HG02798 (cell line): ENCODE measurements at regions not wholly inside any gene's neighbourhood (a gene's known extent, or its start where the extent isn't known, plus 50 kb on each side); places are given as distances from the start of the nearest gene placed in this dataset.
"Not testable (repeated sequence)": the region's sequence is repeated elsewhere in the genome, so short reads cannot be mapped to it uniquely, and the experiment has no call there.

Experiments used
- ATAC-seq: cut with Tn5 transposase; IDR thresholded peaks from one replicate; pipeline ENCODE4 v1.9.1; 2021; ENCODE audit warnings: mild to moderate bottlenecking; ENCODE audit not compliant: unreplicated experiment, poor library complexity

GRCh38 chr1:163932901-163933300 is 611.1 kb downstream of the NUF2 start:
- ATAC-seq = no peak

DNA sequence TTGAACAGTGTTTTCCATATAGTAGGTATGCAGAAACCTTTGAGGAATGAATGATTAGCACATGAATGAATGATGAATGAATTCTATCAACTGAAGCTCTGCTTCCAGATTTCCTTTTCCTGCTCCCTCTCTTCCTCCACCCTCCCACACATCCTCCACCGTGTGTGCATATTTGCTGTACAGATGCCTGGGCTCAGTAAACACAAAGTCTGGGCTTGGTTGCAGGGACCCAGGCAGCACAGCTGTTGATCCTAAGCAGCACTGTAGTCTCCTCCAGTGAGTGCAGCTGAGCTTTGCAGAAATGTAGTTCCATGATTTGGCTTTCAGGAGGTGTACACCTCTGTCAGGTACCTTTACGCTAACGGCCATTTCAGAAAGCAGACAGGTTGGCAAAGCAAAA is 611.7 kb downstream of the NUF2 start:
- no peak for ATAC-seq

- ATAC-seq = no peak
Measured at GRCh38 chr1:163935738-163936374, 614.1 kb downstream of the NUF2 start.

GRCh38 chr1:163959622-163960021 is 599.4 kb upstream of the PBX1 start:
- no peak for ATAC-seq

DNA sequence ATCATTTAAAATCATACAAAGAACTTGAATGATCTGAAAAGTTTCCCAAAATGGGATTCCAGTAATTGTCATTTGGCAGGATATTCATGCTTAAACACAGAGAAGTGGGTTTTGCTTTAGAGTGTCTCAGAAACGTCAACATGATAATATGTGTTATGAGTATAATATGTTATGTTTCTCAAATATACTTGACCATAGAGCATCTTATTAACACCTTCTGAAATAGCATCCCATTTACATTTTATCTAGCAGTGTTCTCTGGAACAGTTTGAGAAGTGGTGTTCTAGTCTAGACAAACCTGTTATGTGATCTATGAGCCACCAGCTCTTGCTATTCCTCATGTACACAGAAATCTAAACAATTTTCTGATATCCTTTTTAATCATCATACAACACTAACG is 588.8 kb upstream of the PBX1 start:
- ATAC-seq = no peak

- ATAC-seq = no peak
Measured at GRCh38 chr1:163970699-163971098, 588.3 kb upstream of the PBX1 start.

GRCh38 chr1:163973586-163973985 is 585.4 kb upstream of the PBX1 start:
- ATAC-seq = no peak

DNA sequence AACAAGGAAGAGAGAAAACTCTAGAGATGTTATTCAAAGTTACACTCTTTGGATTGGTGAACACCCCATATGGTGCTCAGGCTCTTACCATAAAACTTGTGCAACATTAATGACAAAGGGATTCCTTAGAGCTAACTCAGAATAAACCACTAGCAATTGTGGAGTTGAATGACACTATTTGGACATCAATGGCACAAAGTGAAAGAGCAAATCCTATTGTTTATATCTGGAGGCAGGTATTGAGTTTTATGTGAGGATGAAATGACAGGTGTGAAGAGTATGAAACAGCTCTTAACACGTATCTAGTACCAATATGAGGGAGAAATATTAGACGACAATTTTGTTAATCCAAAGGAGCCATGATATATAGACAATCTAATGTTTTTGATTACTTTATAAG is 584.9 kb upstream of the PBX1 start:
- ATAC-seq = no peak

GRCh38 chr1:163980394-163980793 is 578.6 kb upstream of the PBX1 start:
- ATAC-seq = no peak

- no peak for ATAC-seq
Measured at GRCh38 chr1:163981500-163982030, 577.4 kb upstream of the PBX1 start.

DNA sequence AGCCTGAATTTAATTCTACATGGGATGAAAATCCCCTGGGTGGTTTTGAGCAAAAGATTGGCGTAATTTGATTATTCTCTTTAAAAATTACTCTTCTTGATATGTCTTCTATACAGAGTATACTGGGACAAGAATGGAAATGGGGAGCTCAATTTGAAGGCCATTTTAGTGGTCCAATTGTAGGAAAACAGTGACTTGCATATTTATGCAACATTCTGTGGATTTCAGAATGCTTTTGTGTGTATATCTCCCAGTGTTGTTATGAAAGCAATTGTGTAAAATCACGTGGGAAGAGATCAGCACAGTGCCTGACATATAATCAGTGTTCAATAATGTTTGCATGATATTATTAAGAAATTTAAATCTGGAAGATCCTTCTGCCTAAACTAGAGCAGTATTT is 575.9 kb upstream of the PBX1 start:
- no peak for ATAC-seq

- ATAC-seq = no peak
Measured at GRCh38 chr1:163985700-163986099, 573.3 kb upstream of the PBX1 start.

DNA sequence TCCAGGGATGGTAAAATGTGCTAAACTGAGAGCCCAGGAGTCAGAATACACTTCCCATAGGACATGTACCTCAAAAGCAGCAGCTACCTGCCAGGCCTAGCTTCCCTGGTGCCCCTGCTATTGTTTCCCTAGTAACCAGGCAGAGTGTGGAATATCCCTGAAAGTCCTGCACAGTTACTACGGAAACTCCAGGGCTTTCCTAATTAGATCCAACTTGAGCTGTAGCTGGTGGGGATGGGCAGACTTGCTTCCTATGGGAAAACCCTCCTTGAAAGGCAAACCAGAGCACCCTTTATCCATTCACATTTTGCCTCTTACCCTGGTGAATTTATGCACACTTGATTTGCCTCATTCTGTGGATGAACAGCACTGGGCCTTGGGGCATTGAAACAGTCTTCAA is 559.9 kb upstream of the PBX1 start:
- no peak for ATAC-seq

DNA sequence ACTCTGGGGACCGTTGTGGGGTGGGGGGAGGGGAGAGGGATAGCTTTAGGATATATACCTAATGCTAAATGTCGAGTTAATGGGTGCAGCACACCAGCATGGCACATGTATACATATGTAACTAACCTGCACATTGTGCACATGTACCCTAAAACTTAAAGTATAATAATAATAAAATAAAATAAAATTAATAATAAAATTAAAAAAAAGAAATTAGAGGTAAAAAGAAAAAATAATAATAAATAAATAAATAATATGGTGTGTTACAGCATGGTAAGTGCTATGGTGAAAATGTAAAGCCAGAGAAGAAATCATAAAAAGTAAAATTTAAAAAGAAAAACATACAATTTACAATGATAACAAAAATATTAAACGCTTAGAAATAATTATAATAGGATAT is 552.8 kb upstream of the PBX1 start:
- not testable (repeated sequence) for ATAC-seq

DNA sequence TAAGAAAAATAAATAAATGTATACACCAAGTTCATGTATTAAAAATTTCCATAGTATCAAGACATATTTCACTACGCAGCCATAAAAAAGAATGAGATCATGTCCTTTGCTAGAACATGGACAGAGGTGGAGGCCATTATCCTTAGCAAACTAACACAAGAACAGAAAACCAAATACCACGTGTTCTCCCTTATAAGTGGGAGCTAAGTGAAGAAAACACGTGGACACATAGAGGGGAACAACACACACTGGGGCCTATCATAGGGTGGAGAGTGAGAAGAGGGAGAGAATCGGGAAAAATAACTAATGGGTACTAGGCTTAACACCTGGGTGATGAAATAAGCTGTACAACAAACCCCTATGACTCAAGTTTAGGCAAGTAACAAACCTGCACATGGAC is 552.4 kb upstream of the PBX1 start:
- no peak for ATAC-seq

DNA sequence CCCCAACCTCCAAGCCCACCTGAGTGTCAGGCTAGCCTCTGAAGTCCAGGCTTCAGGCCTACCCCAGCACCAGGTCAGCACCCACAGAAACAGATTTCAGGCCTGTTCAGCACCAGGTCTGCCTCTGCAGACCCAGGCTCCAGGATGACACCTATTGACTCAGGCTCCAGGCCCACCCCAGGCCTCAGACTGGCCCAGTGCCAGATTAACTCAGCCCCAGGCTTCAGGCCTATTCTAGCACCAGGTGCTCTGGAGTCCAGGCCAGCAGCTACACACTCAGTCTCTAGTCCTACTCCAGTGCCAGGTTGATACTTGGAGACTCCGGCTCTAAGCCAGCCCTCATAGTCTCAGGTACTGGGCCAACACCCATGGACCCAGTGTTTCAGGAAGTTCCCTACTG is 541.7 kb upstream of the PBX1 start:
- no peak for ATAC-seq

DNA sequence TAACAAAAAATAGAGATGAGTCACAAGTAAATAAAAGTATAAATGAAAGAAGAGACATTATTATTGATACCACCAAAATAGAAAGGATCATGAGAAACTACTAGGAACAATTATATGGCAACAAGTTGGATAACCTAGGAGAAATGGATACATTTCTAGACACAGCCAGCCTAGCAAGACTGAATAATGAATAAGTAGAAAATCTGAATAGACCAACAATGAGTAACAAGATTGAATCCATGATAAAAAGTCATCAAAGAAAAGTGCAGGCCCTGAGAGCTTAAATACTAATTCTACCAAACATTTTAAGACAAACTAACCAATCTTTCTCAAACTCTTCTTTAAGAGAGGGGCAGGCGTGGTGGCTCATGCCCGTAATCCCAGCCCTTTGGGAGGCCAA is 538.6 kb upstream of the PBX1 start:
- ATAC-seq = no peak

- ATAC-seq = no peak
Measured at GRCh38 chr1:164021813-164022212, 537.2 kb upstream of the PBX1 start.

DNA sequence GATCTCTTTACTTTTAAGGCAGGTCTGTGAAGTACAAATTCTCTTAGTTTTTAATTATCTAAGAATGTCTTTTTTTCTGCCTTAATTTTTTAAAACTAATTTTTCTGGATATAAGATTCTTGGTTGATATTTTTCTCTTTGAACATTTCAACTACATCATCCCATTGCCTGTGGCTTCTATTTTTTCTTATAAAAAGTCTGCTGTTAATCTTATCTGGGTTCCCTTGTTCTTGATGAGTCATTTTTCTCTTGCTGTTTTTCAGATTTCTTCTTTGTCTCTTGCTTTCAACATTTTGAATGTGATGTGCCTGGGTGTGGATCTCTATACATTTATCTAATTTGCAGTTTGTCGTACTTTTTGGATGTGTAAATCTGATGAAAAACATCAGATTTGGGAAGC is 525.2 kb upstream of the PBX1 start:
- no peak for ATAC-seq

- no peak for ATAC-seq
Measured at GRCh38 chr1:164040754-164041153, 518.2 kb upstream of the PBX1 start.

DNA sequence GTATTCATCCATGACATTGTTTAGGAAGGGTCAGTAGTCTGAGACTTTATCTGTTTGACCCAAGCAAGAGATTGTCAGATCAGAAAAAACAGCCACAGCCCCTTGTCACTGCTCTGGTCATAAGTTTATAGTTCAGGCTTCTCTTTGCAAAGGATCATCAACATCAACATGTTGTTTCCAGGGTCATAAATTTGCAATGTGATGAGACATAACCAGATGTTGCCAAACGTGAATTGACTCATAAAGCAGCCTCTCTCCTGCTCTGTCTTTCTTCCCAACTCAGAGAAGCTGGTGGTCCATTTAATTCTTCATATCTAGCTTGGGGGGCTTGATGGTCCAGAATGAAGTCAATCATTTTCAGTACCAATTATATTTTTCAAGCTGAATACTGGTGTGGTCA is 507.2 kb upstream of the PBX1 start:
- ATAC-seq = no peak

DNA sequence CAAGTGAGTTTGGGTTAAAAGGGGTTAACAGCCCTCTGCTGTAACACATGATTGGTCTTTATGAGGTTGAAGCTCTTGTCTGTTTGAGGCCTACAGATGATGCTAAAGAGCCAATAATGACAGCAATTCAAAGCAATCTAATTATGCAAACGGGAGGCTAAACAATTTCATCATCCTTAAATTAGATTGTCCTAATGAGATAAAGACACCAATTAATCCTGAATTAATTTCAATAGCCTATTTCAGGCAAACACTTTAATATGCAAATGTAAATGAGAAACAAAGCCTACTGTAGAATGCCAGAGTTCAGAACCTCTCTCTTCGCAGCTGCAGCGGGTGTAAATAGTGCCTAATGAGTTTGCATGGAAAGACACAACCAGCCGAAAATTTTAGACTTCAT is 504.7 kb upstream of the PBX1 start:
- ATAC-seq = no peak

GRCh38 chr1:164058198-164058597 is 500.8 kb upstream of the PBX1 start:
- no peak for ATAC-seq
